SK-N-SH (cell line): ENCODE measurements at regions not wholly inside any gene's neighbourhood (a gene's known extent, or its start where the extent isn't known, plus 50 kb on each side); places are given as distances from the start of the nearest gene placed in this dataset.

Source experiments
- CTCF ChIA-PET: fragments of 300-600, 350-600 bp; formaldehyde crosslinking; extraction: SDS; loops from one replicate; lab custom pipeline; 2021; lab: Yijun Ruan, JAX
- POLR2A ChIA-PET: fragments of 350-600 bp; sonication (Branson Sonifier 250); formaldehyde crosslinking; extraction: SDS; loops from one replicate; lab custom pipeline; 2020; ENCODE audit warnings: antibody characterized with exemption, inconsistent platforms; lab: Yijun Ruan, JAX
- DNase-seq: peaks from one replicate; pipeline ENCODE4 v3.0.0; 2012
- H2AFZ ChIP-seq: fragments of 200-600 bp; sonication (generic); 2 replicates; pipeline ENCODE4 v1.8.1; 2016; ENCODE audit warnings: antibody characterized with exemption, mild to moderate bottlenecking, low read depth
- H3F3A ChIP-seq: fragments of 200-600 bp; sonication (generic); replicated peaks from 2 replicates; pipeline ENCODE3; 2016; ENCODE audit warnings: antibody characterized with exemption, mild to moderate bottlenecking; ENCODE audit not compliant: insufficient read depth
- H3K27ac ChIP-seq, 2 experiments: fragments of 200-500 bp in 1 of 2; fragments of 200-600 bp in 1 of 2; sonication (Bioruptor generic) in 1 of 2; sonication (generic), shearing (Covaris generic) in 1 of 2; 2 replicates each; pipeline versions ENCODE4 v1.5.1 to v1.6.1; 2014 to 2016; ENCODE audit warnings: low read depth in 2 of 2, inconsistent platforms in 1 of 2, low read length in 1 of 2, mild to moderate bottlenecking in 1 of 2, mixed read lengths in 1 of 2
- H3K27me3 ChIP-seq: fragments of 200-600 bp; sonication (generic), shearing (Covaris generic); 2 replicates; pipeline ENCODE4 v1.6.1; 2016; ENCODE audit warnings: mixed run types; ENCODE audit not compliant: insufficient read depth
- H3K36me3 ChIP-seq, 2 experiments: fragments of 200-500 bp in 1 of 2; fragments of 200-600 bp in 1 of 2; sonication (Bioruptor generic) in 1 of 2; sonication (generic) in 1 of 2; replicated peaks in 1 of 2; 2 replicates each; pipeline versions ENCODE3 to v1.5.1; 2014 to 2016; ENCODE audit warnings: low read length in 1 of 2, mild to moderate bottlenecking in 1 of 2; ENCODE audit not compliant: insufficient read depth in 2 of 2, control insufficient read depth in 1 of 2
- H3K4me1 ChIP-seq, 2 experiments: fragments of 200-500 bp in 1 of 2; fragments of 200-600 bp in 1 of 2; sonication (Bioruptor generic) in 1 of 2; sonication (generic), shearing (Covaris generic) in 1 of 2; 2 replicates each; pipeline versions ENCODE4 v1.5.1 to v1.6.1; 2014 to 2016; ENCODE audit warnings: low read depth in 1 of 2, low read length in 1 of 2, mixed run types in 1 of 2; ENCODE audit not compliant: insufficient read depth in 2 of 2, control insufficient read depth in 1 of 2
- H3K4me2 ChIP-seq: fragments of 200-600 bp; sonication (generic), shearing (Covaris generic); 2 replicates; pipeline ENCODE4 v1.6.1; 2017; ENCODE audit warnings: mixed run types
- H3K4me3 ChIP-seq, 2 experiments: fragments of 200-500 bp in 1 of 2; fragments of 200-600 bp in 1 of 2; sonication (Bioruptor generic) in 1 of 2; sonication (generic), shearing (Covaris generic) in 1 of 2; 2 replicates each; pipeline versions ENCODE4 v1.5.1 to v1.8.1; 2014 to 2016; ENCODE audit warnings: low read depth in 2 of 2, inconsistent platforms in 1 of 2, low read length in 1 of 2, mild to moderate bottlenecking in 1 of 2, mixed read lengths in 1 of 2, moderate library complexity in 1 of 2
- H3K79me2 ChIP-seq: fragments of 200-600 bp; sonication (generic); 2 replicates; pipeline ENCODE4 v1.8.1; 2017; ENCODE audit warnings: mild to moderate bottlenecking; ENCODE audit not compliant: insufficient read depth
- H3K9ac ChIP-seq: fragments of 200-600 bp; sonication (generic); 2 replicates; pipeline ENCODE4 v1.6.1; 2017; ENCODE audit warnings: mixed run types
- H3K9me2 ChIP-seq: fragments of 200-600 bp; sonication (generic); 2 replicates; pipeline ENCODE4 v1.6.1; 2017; ENCODE audit warnings: mixed run types
- H3K9me3 ChIP-seq: fragments of 200-600 bp; sonication (generic); 2 replicates; pipeline ENCODE4 v1.6.1; 2017; ENCODE audit warnings: mixed run types, mild to moderate bottlenecking, moderate library complexity
- H4K20me1 ChIP-seq: fragments of 200-600 bp; sonication (generic); 2 replicates; pipeline ENCODE4 v1.6.1; 2017; ENCODE audit warnings: mild to moderate bottlenecking, mixed run types; ENCODE audit not compliant: insufficient read depth
- ELF1 ChIP-seq: IDR thresholded peaks from 2 replicates; pipeline ENCODE4 v1.4.0; 2012
- EZH2phosphoT487 ChIP-seq: fragments of 200-600 bp; sonication (generic); IDR thresholded peaks from 2 replicates; pipeline ENCODE4 v1.6.1; 2017; ENCODE audit warnings: low read depth, mixed run types, mild to moderate bottlenecking, antibody characterized with exemption, moderate library complexity, borderline replicate concordance
- FOSL2 ChIP-seq: IDR thresholded peaks from 2 replicates; pipeline ENCODE4 v1.4.0; 2012; ENCODE audit warnings: low read depth, mild to moderate bottlenecking, moderate library complexity, borderline replicate concordance
- FOXJ3 ChIP-seq: sonication (generic); formaldehyde crosslinking; IDR thresholded peaks from 2 replicates; pipeline ENCODE4 v1.5.1; 2020; ENCODE audit warnings: mild to moderate bottlenecking, missing genetic modification reagents
- FOXM1 ChIP-seq: IDR thresholded peaks from 2 replicates; pipeline ENCODE4 v1.4.0; 2012; ENCODE audit warnings: low read depth, mild to moderate bottlenecking
- GABPA ChIP-seq: IDR thresholded peaks from 2 replicates; pipeline ENCODE4 v1.4.0; 2012; ENCODE audit warnings: low read depth, mild to moderate bottlenecking
- GATA2 ChIP-seq: sonication (generic); formaldehyde crosslinking; IDR thresholded peaks from 2 replicates; pipeline ENCODE4 v1.5.0; 2020; ENCODE audit warnings: mild to moderate bottlenecking, missing genetic modification reagents
- MEF2A ChIP-seq: IDR thresholded peaks from 2 replicates; pipeline ENCODE4 v1.4.0; 2012; ENCODE audit warnings: low read depth, borderline replicate concordance
- RAD21 ChIP-seq: IDR thresholded peaks from 2 replicates; pipeline ENCODE4 v1.6.1; 2012; ENCODE audit warnings: mild to moderate bottlenecking, low read length
- RCOR1 ChIP-seq: fragments of 150-350 bp; IDR thresholded peaks from 2 replicates; pipeline ENCODE4 v1.6.1; 2017; ENCODE audit warnings: antibody characterized with exemption, low read length
- RFX5 ChIP-seq: IDR thresholded peaks from 2 replicates; pipeline ENCODE4 v1.6.1; 2012; ENCODE audit warnings: mild to moderate bottlenecking, improper control_type of control experiment, low read length
- SIN3A ChIP-seq: IDR thresholded peaks from 2 replicates; pipeline ENCODE4 v1.6.1; 2012; ENCODE audit warnings: low read depth, mild to moderate bottlenecking, low read length, moderate library complexity, borderline replicate concordance
- SMC3 ChIP-seq: IDR thresholded peaks from 2 replicates; pipeline ENCODE4 v1.6.1; 2012; ENCODE audit warnings: low read depth, low read length, improper control_type of control experiment
- TAF1 ChIP-seq: IDR thresholded peaks from 2 replicates; pipeline ENCODE4 v1.6.1; 2012; ENCODE audit warnings: low read depth, mild to moderate bottlenecking, low read length, moderate library complexity, borderline replicate concordance
- TEAD4 ChIP-seq: IDR thresholded peaks from 2 replicates; pipeline ENCODE4 v1.4.0; 2012; ENCODE audit warnings: mild to moderate bottlenecking, borderline replicate concordance; ENCODE audit not compliant: insufficient read depth
- YY1 ChIP-seq: IDR thresholded peaks from 2 replicates; pipeline ENCODE4 v1.4.0; 2012; ENCODE audit warnings: low read depth, mild to moderate bottlenecking
- WGBS: methylation state at CpG from one replicate; pipeline ENCODE4 v1.1.6; 2017; ENCODE audit warnings: low lambda C conversion rate; 5-methylcytosine and 5-hydroxymethylcytosine counted together
- TF ChIP-seq, protein P1 (sequence below): IDR thresholded peaks from 2 replicates; pipeline ENCODE4 v1.4.0; 2012; ENCODE audit warnings: low read depth
- TF ChIP-seq, protein P2 (sequence below): fragments of 150-350 bp; IDR thresholded peaks from 2 replicates; pipeline ENCODE4 v1.6.1; 2016; ENCODE audit warnings: mild to moderate bottlenecking, low read depth, low read length
- TF ChIP-seq, protein P3 (sequence below): fragments of 150-350 bp; IDR thresholded peaks from 2 replicates; pipeline ENCODE4 v1.6.1; 2017; ENCODE audit warnings: antibody characterized with exemption, low read length, low read depth, borderline replicate concordance
- TF ChIP-seq, protein P4 (sequence below): IDR thresholded peaks from 2 replicates; pipeline ENCODE4 v1.6.1; 2012; ENCODE audit warnings: mild to moderate bottlenecking, low read depth, low read length, moderate library complexity

DNA sequence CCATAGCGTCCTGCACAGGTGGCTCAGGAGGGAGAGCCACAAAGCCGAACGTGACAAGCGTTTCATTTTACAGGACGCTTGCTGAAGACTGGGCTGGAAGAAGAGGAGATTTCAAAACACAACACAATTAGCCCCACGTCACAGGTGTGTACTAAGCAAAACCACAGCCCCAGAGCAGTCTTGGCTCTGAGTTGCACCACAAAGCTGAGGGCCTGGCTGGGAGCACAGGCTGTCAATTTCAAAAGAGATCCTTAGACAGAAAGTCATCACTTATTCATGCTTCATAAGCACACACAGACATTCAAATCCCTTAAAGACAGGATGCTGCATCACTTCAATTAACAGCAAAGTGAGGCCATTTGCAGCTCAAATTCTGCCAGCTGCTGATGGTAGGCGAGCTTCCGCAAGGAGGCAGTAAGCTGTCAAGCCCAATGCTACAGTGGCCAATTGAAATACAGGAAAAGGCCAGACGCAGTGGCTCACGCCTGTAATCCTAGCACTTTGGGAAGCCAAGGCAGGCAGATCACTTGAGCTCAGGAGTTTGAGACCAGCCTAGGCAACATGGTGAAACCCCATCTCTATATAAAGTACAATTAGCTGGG, 79.6 kb downstream of the SKA1 start:
- Histone ChIP-seq H3K9me2 (no peaks in the 10 kb centered on the region), H3K4me1 (peaks cover 0 to 3% of the 10 kb centered on the region in 2 experiments; a peak in 1 of 4 replicates), H3K9me3 (no peaks in the 10 kb centered on the region), H3K27ac (no peak overlapping the region), H4K20me1 (no peaks in the 10 kb centered on the region), H3K4me3 (no peak overlapping the region), H3K9ac (no peak overlapping the region), H3K36me3 (no peaks in the 10 kb centered on the region), H3K27me3 (no peaks in the 10 kb centered on the region), H3K4me2 (no peak overlapping the region), H3F3A (no peaks in the 10 kb centered on the region), H2AFZ (no peak overlapping the region), H3K79me2 (no peaks in the 10 kb centered on the region)
- ChIA-PET CTCF (no interaction called here), POLR2A (no interaction called here)
- DNase-seq: no peak
- TF ChIP-seq FOXJ3 (CRISPR knock-in tag) (no peak), RAD21 (no peak), SMC3 (no peak), RFX5 (no peak), TAF1 (no peak), SIN3A (no peak), FOXM1 (no peak), GATA2 (CRISPR knock-in tag) (no peak), TEAD4 (no peak), YY1 (no peak), RCOR1 (no peak), FOSL2 (no peak), MEF2A (no peak), EZH2phosphoT487 (no peak), GABPA (no peak), ELF1 (no peak)
- TF ChIP-seq, protein P1, sequence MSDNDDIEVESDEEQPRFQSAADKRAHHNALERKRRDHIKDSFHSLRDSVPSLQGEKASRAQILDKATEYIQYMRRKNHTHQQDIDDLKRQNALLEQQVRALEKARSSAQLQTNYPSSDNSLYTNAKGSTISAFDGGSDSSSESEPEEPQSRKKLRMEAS: no peak
- TF ChIP-seq, protein P2, sequence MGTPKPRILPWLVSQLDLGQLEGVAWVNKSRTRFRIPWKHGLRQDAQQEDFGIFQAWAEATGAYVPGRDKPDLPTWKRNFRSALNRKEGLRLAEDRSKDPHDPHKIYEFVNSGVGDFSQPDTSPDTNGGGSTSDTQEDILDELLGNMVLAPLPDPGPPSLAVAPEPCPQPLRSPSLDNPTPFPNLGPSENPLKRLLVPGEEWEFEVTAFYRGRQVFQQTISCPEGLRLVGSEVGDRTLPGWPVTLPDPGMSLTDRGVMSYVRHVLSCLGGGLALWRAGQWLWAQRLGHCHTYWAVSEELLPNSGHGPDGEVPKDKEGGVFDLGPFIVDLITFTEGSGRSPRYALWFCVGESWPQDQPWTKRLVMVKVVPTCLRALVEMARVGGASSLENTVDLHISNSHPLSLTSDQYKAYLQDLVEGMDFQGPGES: no peak
- TF ChIP-seq, protein P3, sequence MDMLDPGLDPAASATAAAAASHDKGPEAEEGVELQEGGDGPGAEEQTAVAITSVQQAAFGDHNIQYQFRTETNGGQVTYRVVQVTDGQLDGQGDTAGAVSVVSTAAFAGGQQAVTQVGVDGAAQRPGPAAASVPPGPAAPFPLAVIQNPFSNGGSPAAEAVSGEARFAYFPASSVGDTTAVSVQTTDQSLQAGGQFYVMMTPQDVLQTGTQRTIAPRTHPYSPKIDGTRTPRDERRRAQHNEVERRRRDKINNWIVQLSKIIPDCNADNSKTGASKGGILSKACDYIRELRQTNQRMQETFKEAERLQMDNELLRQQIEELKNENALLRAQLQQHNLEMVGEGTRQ: no peak
- TF ChIP-seq, protein P4, sequence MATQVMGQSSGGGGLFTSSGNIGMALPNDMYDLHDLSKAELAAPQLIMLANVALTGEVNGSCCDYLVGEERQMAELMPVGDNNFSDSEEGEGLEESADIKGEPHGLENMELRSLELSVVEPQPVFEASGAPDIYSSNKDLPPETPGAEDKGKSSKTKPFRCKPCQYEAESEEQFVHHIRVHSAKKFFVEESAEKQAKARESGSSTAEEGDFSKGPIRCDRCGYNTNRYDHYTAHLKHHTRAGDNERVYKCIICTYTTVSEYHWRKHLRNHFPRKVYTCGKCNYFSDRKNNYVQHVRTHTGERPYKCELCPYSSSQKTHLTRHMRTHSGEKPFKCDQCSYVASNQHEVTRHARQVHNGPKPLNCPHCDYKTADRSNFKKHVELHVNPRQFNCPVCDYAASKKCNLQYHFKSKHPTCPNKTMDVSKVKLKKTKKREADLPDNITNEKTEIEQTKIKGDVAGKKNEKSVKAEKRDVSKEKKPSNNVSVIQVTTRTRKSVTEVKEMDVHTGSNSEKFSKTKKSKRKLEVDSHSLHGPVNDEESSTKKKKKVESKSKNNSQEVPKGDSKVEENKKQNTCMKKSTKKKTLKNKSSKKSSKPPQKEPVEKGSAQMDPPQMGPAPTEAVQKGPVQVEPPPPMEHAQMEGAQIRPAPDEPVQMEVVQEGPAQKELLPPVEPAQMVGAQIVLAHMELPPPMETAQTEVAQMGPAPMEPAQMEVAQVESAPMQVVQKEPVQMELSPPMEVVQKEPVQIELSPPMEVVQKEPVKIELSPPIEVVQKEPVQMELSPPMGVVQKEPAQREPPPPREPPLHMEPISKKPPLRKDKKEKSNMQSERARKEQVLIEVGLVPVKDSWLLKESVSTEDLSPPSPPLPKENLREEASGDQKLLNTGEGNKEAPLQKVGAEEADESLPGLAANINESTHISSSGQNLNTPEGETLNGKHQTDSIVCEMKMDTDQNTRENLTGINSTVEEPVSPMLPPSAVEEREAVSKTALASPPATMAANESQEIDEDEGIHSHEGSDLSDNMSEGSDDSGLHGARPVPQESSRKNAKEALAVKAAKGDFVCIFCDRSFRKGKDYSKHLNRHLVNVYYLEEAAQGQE: no peak
- WGBS: 60% methylated on average over 10 of the region's 10 CpGs
